ENCODE measurements at regions not wholly inside any gene's neighbourhood (a gene's known extent, or its start where the extent isn't known, plus 50 kb on each side); places are given as distances from the start of the nearest gene placed in this dataset.

- no peak overlapping the region for H4K8ac ChIP-seq (ENCODE audit: extremely low read depth, insufficient read depth, low read length)
- no peak overlapping the region for H2BK15ac ChIP-seq (ENCODE audit: low read length)
- no peak overlapping the region for H3K23ac ChIP-seq (ENCODE audit: insufficient read length)
- H2AFZ ChIP-seq (ENCODE audit: low read length), result no peak overlapping the region
- H2AK5ac ChIP-seq (ENCODE audit: low read depth, low read length), result no peak overlapping the region
- no peak overlapping the region for H2BK12ac ChIP-seq (ENCODE audit: low read depth, low read length)
- CTCF ChIA-PET (ENCODE audit: partially characterized antibody), result no interaction called here
- H4K91ac ChIP-seq (replicated peaks; ENCODE audit: insufficient read length, low read length), result no peak overlapping the region
- no peak overlapping the region for H3K18ac ChIP-seq (ENCODE audit: extremely low read depth, low read length)
- H3K4me2 ChIP-seq (ENCODE audit: insufficient read depth in 1 of 2, low read depth in 2 of 2, low read length in 2 of 2), result no peak overlapping the region
- no peak overlapping the region for H3K4ac ChIP-seq (replicated peaks; ENCODE audit: insufficient read length, low read depth, low read length)
- no peaks in the 10 kb centered on the region for H3K36me3 ChIP-seq (ENCODE audit: control insufficient read depth in 2 of 4, insufficient read depth in 4 of 4, low read length in 3 of 4)
- H3K56ac ChIP-seq (replicated peaks; ENCODE audit: insufficient read length, low read depth, low read length), result no peak overlapping the region
- no peak overlapping the region for H3K14ac ChIP-seq (ENCODE audit: insufficient read length)
- H3K9me3 ChIP-seq (ENCODE audit: insufficient read depth in 2 of 2, low read depth in 1 of 2, low read length in 1 of 2), result no peaks in the 10 kb centered on the region
- H3K27me3 ChIP-seq (replicated peaks in 1 of 4; ENCODE audit: control insufficient read depth in 3 of 4, extremely low read depth in 1 of 4, insufficient read depth in 3 of 4, low read length in 3 of 4), result no peaks in the 10 kb centered on the region
- FAIRE-seq (no peak), DNase-seq (ENCODE audit: low read depth in 1 of 2, low spot score in 2 of 2) (no peak)
- no peaks in the 10 kb centered on the region for H3K23me2 ChIP-seq (ENCODE audit: low read depth, low read length)
- no peaks in the 10 kb centered on the region for H3K79me1 ChIP-seq (ENCODE audit: low read depth, low read length)
- H3K27ac ChIP-seq (ENCODE audit: low read depth, low read length), result no peak overlapping the region
- H4K20me1 ChIP-seq (replicated peaks in 1 of 2; ENCODE audit: control insufficient read depth in 1 of 2, insufficient read depth in 2 of 2, low read length in 2 of 2), result no peaks in the 10 kb centered on the region
- no peak overlapping the region for H4K5ac ChIP-seq (ENCODE audit: insufficient read length, low read depth, low read length)
- no peaks in the 10 kb centered on the region for H3K4me1 ChIP-seq (replicated peaks in 1 of 4; ENCODE audit: control insufficient read depth in 3 of 4, insufficient read depth in 4 of 4, low read length in 3 of 4)
- H2BK5ac ChIP-seq (ENCODE audit: low read depth, low read length), result no peak overlapping the region
- no peak overlapping the region for H3K4me3 ChIP-seq (ENCODE audit: extremely low read depth in 1 of 4, insufficient read depth in 2 of 4, low read depth in 3 of 4, low read length in 4 of 4)
- no peak overlapping the region for H2BK120ac ChIP-seq (replicated peaks; ENCODE audit: low read depth, low read length)
- H2BK20ac ChIP-seq (ENCODE audit: low read length), result no peak overlapping the region
- H3K9ac ChIP-seq (replicated peaks in 1 of 4; ENCODE audit: extremely low read depth in 1 of 4, low read depth in 3 of 4, low read length in 3 of 4), result no peak overlapping the region
- WGBS, 2 experiments (ENCODE audit: extremely low coverage in 1 of 2, insufficient coverage in 1 of 2, insufficient read length in 1 of 2, insufficient replicate concordance in 2 of 2, low coverage in 1 of 2, low lambda C conversion rate in 2 of 2, missing lambda C conversion rate in 1 of 2), result 95% methylated on average over 3 of the region's 3 CpGs; no CpG with 5 or more reads in 1 of the 2 experiments
- H3K79me2 ChIP-seq (ENCODE audit: control insufficient read depth in 1 of 2, insufficient read depth in 2 of 2, low read length in 2 of 2), result no peaks in the 10 kb centered on the region
- POLR2A ChIA-PET (ENCODE audit: partially characterized antibody), result no interaction called here
- TF ChIP-seq POLR2A (IDR thresholded peaks at IDR 0.05; ENCODE audit: control extremely low read depth in 1 of 2, low read depth in 2 of 2, low read length in 2 of 2) (no peak), TAF7 (optimal IDR thresholded peaks at IDR 0.05; ENCODE audit: borderline replicate concordance, low read depth, low read length) (no peak)
These were observed 234.1 kb upstream of the ACTBL2 start for GRCh38 chr5:57716661-57717060.

All from H1 (cell line).